HG03575 (cell line): ENCODE measurements at regions not wholly inside any gene's neighbourhood (a gene's known extent, or its start where the extent isn't known, plus 50 kb on each side); places are given as distances from the start of the nearest gene placed in this dataset.
"Not testable (repeated sequence)": the region's sequence is repeated elsewhere in the genome, so short reads cannot be mapped to it uniquely, and the experiment has no call there.

Experiments used
- ATAC-seq: cut with Tn5 transposase; IDR thresholded peaks from one replicate; pipeline ENCODE4 v1.9.1; 2021; ENCODE audit not compliant: unreplicated experiment, insufficient number of reproducible peaks, low FRiP score; ENCODE audit errors: extremely low read depth

DNA sequence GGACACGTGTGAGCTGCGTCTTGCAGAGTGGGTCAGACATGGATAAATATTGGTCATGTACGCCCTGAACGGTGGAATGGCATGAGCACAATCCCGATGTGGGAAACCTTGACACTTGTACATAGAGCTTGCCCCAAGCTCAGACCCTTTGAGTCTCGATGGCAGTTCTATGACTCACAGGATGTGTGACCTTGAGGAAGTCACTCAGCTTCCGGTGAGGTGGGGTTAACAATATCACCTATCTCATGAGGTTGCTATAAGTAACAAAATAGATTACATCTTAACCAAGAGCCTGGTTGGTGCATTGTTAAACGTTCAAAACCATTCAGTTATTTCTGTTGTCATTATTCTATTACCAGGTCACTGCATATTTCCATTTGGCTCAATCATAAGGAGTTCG is 109.1 kb upstream of the TBL1X start:
- ATAC-seq: no peak

DNA sequence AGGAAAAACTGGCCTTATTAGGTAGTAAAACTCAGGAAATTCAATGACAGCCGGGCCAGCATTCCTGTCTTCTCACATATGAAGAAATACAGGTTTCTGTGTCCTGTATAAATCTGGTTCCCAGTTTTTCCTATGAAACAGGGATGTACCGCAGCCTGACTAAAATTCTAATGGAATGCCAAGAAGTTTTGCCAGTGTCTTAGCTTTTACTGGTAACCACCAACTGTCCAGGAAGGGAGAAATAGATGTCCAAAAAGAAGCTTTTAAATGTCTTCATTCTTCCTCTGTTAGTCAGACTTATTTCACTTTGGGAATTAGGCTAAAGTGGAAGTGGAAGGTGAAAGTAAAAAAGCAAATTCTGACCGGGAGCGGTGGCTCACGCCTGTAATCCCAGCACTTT is 108.0 kb upstream of the TBL1X start:
- ATAC-seq: no peak

DNA sequence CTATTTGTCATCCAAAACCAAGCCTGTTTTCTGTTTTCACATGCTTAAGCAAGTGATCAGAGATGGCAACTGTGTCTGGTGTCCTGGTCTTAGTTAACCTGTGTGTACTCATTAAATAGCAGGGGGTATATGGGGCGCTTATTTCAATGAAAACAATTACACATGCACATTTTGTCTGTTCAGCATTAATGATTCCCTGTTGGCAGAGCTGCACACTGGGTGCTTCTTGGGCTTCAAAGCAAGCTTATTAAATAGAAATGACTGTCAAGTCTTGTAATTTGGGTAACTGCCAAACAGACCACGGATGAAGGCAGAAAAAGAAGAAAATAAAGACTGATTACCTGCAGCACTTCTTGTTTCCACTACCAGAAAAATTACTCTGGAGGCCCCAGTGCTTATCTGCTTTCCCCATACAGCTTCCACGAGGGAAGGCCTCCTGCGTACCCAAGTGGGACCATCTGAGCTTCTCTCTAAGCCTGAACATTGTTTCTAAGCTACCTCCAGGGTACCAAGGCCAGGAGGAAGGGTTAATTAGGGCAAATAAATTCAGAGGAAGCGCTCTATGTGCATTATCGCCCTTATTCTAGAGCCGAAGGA is 107.2 kb upstream of the TBL1X start:
- ATAC-seq: no peak

DNA sequence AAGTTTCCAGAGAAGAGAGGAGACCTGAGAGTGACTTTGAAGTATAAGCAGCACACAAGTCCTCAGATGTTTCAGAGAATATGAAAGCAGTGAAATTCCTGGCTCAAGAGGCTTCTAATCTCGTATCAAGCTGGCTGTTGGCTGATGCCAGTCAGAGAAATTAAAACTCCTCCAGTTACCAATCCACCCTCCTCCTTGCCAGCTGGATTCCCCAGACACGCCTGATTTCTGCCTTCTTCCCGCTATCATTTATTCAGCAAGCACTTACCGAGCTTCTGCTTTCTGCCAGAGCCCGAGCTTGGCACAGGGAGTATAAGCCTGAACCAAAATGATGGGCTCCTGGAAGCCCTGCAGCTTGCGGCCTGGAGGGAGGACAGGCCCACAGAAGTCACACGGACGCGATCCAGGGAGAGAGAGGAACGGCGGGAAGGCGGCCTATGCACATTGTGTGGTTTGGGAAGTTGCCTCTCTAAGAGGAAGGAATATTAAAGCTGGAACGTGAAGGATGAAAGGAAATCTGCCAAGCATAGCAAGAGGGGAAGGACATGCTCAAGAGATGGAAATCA is 102.4 kb upstream of the TBL1X start:
- no peak for ATAC-seq

GRCh38 chrX:9367421-9367820 is 97.4 kb upstream of the TBL1X start:
- no peak for ATAC-seq

DNA sequence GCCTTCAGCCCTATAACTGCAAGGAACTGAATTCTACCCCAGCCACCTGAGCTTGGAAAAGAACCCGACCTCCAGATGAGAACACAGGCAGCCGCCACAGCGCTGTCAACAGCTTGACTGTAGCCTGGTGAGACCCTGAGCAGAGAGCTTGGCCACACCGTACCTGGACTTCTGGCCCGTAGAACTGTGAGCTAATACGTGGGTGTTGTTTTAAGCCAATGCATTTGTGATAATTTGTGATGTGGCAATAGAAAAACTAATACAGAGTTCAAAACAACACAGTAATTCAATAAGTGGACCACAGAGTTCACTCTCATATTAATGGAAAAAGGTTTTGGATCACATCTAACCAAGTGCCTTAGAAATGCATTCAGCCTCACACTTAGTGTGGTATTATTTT is 96.6 kb upstream of the TBL1X start:
- no peak for ATAC-seq

DNA sequence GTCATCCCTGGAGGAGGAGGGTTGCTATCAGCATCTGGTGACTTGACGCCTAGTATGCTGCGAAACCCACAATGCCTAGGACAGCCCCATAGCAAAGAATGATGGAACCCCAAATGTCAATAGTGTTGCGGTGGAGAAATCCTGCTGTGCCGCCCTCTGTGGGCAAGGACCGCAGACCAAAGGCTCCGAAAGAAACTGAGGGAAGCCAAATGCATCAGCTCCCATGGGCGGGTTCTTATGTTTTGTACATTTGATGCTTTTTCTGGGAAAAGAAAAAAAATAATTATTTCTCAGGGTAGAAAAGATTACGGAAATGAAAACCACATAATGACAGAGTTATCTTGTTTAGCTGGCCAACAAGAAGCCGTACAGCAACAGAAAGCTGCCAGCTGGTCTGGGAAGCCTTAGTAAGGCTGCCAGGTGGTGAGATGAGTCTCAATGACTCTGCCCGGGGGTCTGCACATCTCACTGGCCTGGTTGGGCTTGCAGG is 95.0 kb upstream of the TBL1X start:
- ATAC-seq: no peak

DNA sequence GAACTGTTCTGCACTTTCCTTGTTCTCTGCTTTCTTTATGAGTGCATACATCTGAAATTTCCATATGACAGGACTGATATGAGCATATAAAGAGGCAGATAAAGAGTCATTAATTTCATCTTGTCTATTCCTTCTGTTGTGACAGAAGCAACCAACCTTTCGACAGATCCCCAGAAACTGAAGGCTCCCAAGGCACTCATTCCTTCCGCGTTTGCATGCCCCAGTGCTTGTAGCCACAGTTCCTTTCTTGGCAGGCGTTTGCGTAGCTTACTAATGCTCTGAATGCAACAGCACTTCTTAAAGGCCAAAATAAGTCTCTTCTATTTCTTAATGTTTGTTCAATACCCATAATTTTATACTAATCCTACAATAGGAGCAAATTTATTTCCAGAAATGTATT is 94.0 kb upstream of the TBL1X start:
- no peak for ATAC-seq

DNA sequence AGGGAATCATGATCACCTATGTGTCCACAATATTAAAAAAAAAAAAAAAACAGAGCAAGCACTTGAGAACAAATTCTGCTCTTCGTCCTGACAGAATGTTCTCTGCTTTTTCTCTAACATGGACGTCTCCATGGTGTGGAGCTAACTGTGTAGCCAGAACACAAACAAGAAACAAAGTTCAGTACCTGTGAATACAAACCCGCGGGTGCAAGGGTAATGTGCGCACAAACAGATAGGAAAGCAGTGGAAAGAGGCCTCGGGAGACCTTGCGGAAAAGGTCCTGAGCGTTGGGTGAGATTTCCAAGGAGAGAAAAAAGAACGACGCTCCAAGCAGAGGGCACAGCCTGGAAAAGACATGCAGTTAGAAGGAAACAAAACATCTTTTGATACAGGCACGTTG is 92.0 kb upstream of the TBL1X start:
- ATAC-seq: no peak

DNA sequence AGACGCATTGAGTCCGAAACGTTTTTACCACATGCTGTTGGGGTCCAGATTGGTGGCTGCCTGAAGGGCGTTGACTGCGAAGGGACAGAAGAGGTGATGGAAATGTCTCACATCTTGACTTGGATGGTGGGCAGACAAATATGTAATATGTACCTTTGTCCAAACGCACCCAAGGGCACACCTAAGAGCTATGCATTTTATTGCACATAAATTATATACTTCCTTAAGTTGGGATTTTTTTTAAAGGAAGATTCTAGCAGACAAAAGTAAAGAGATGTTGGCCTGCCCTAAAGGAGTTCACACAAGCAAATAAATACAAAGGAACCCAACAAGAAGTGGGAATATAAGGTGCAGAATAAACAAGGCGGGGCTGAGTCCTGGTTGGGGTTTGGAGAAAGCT is 91.1 kb upstream of the TBL1X start:
- ATAC-seq: no peak

DNA sequence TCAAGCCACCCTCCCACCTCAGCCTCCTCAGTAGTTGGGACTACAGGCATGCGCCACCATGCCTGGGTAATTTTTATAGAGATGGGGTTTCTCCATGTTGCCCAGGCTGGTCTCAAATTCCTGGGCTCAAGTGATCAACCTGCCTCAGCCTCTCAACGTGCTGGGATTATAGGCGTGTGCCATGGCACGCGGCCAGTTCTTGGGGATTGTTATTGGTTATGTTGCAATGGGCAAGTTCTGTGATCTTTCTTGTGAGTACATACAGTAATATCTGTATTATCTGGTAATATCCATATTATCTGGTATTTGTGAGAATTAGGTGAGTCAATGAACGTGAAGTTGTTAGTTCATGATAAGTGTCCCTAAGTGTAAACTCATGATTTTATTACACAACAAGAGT is 90.3 kb upstream of the TBL1X start:
- ATAC-seq: no peak

DNA sequence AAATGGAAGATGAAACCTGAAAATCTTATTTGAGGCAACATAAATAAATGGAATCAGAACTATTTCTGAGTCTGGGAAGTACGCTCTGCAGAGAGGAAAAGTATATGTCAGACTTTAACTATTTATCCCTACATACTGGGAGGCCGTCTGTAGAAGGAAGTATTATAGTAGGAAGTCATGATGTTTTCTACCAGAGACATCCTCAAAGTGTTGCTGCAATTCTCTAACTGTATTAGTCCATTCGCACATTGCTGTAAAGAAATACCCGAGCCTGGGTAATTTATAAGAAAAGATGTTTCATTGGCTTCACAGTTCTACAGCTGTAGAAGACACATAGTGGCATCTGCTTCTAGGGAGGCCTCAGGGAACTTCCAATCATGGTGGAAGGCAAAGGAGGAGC is 88.7 kb upstream of the TBL1X start:
- no peak for ATAC-seq

DNA sequence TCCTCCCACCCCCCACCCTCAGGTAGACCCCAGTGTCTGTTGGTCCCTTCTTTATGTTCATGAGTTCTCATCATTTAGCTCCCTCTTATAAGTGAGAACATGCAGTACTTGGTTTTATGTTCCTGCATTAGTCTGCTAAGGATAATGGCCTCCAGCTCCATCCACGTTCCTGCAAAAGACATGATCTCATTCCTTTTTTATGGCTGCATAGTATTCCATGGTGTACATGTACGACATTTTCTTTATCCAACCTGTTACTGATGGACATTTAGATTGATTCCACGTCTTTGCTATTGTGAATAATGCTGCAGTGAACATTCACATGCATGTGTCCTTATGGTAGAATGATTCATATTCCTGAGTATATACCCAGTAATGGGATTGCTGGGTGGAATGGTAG is 87.6 kb upstream of the TBL1X start:
- not testable (repeated sequence) for ATAC-seq

DNA sequence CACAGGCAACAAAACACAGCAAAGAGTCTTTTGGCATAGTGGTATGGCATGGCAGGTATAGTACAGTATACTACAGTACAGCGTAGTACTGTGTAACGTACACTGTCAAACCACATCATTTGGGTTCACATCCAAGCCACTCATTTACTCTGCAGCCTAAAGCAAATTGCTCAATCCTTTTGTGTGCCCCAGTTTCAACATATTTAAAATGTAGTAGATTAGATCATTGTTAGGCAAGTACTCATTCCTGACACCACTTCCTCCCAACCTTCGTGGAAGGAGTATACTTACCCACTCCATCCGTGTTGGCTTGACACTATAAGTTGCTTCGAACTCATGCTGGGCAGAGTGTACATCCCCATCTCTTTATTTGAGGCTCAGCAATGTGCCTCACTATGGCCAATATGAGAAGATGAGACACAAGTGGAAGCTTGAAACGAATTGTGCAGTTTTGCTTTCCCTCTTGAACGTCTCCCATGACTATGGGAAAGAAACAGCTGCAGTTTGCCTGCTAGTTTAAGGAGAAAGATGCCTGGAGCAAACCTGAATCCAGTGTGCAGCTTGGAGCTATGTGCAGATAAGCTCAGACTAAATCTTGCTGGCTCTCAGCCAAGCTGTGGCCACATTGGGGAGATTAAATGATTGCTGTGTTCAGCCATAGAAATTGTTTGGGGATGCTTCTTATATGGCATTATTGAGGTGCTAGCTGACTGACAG is 85.7 kb upstream of the TBL1X start:
- ATAC-seq: no peak

DNA sequence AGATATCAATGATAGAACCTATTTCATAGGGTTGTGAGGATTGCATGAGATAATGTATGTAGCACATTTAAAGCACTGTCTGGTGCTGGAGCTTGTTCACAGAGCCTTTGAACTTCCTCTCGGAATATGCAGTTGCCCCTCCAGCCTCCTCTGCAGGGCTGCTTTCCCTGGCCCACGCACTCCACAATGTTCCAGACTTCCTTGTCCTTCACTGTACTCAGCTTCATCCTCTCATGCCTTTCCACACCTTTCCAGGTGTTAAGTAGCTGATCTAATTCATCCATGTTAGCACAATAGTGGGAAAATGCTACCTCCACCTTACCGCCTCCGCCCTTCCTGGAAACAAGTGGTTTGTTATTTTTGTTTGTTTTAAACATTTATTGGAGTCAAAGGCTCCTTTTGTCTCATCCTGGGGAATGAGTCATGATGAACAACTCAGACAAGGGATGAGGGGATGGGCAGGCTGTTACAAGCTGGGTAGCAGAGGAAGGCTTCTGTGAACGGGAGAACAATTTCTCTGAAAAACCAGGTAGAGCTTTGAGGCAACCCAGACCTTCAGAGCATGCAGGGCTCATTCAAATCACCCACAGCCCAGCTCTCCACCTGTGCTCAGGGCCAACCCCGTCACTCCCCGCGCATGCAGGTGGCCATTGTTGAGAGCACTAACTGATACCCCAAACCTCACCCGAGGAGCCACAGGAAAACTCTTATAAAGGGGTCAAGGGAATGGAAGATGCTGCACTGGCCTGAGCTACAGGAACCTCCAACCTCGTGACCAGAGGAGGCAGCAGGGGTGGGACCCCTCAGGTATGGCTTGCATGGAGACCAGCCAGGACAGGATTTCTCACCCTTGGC is 84.9 kb upstream of the TBL1X start:
- no peak for ATAC-seq

- ATAC-seq: no peak
Observed at GRCh38 chrX:9383655-9384054, 81.2 kb upstream of the TBL1X start.

DNA sequence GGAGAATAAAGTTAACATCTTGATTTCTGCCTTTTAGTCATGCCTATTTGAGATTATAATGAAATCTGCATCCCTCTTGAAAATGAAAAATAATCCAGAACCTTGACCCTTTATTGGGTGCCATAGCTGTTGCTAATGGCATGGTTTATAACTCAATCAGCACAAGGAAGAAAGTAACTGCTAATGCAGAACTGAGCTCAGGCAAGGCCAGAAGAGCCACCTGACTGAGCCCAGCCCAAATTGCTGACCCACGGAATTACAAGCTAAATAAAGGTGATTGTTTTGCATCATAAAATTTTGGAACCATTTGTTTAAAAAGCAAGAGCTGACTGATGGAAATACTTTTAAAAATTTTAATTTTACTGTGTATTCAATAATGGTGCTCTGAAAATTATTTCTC is 76.4 kb upstream of the TBL1X start:
- no peak for ATAC-seq

- ATAC-seq: no peak
Observed at GRCh38 chrX:9390121-9390520, 74.7 kb upstream of the TBL1X start.

DNA sequence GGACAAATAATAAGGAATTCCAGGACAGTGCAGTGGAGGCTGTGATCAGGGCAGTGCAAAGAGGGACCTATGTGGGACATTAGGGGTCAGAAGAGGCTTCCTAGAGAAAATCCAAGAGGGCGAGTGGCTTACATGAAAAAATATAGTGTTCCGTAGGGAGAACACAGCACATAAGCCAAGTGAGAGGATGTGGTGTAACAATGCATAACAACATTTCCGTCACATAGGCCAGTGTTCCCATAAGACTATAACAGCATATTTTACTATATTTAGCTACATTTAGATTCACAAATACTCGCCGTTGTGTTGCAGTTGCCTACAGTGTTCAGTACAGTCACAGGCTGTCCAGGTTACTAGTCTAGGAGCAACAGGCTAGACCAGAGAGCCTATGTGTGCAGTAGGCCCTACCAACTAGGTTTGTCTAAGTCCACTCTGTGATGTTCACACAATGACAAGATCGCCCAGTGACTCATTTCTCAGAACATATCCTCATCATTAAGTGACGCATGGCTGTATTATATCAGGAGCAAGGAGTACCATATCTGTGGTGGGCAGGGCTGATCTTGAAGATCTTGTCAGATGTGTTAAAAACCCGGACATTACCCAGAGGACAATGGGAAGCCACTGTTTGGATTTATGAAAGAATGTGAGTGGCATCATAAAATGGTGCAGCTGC is 74.0 kb upstream of the TBL1X start:
- ATAC-seq: no peak
